A673 (cell line): ENCODE measurements at regions not wholly inside any gene's neighbourhood (a gene's known extent, or its start where the extent isn't known, plus 50 kb on each side); places are given as distances from the start of the nearest gene placed in this dataset.

Source experiments
- BruUV-seq: library from RNA; stranded (reverse); fragments of 400-500 nt; replicated peaks from 2 replicates; lab custom pipeline; 2021; lab: Mats Ljungman, UMichigan
- CTCF ChIA-PET: fragments of 300-600 bp; sonication (Branson Sonifier 250); formaldehyde crosslinking; loops from one replicate; lab custom pipeline; 2022; ENCODE audit warnings: antibody characterized with exemption; lab: Charles Lee
- POLR2A ChIA-PET: fragments of 300-600 bp; sonication (Branson Sonifier 250); formaldehyde crosslinking; loops from one replicate; lab custom pipeline; 2022; ENCODE audit warnings: antibody characterized with exemption; ENCODE audit not compliant: low non-redundant PET; lab: Charles Lee
- DNase-seq: peaks from one replicate; pipeline ENCODE4 v3.0.0-alpha.2; 2015; ENCODE audit warnings: low spot score
- H3K27ac ChIP-seq: fragments of 200-600 bp; sonication (generic); 2 replicates; pipeline ENCODE4 v1.5.1; 2016; ENCODE audit warnings: mixed run types, low read depth, mild to moderate bottlenecking, mixed read lengths, antibody characterized with exemption, low read length; ENCODE audit not compliant: poor library complexity, severe bottlenecking
- H3K27me3 ChIP-seq: fragments of 200-600 bp; sonication (generic); replicated peaks from 2 replicates; pipeline ENCODE4 v1.6.1; 2017; ENCODE audit warnings: mixed run types, low read depth, mild to moderate bottlenecking, mixed read lengths, antibody characterized with exemption, low read length; ENCODE audit not compliant: insufficient read depth, poor library complexity
- H3K36me3 ChIP-seq: fragments of 200-600 bp; sonication (generic); 2 replicates; pipeline ENCODE4 v1.6.1; 2016; ENCODE audit warnings: mixed run types, mild to moderate bottlenecking, mixed read lengths, antibody characterized with exemption, low read length; ENCODE audit not compliant: insufficient read depth, poor library complexity, severe bottlenecking
- H3K4me1 ChIP-seq: fragments of 200-600 bp; sonication (generic); 2 replicates; pipeline ENCODE4 v1.6.1; 2017; ENCODE audit warnings: mixed run types, mild to moderate bottlenecking, mixed read lengths, antibody characterized with exemption, low read length; ENCODE audit not compliant: insufficient read depth, poor library complexity, severe bottlenecking
- H3K4me3 ChIP-seq: fragments of 200-600 bp; sonication (generic); 2 replicates; pipeline ENCODE4 v1.5.1; 2016; ENCODE audit warnings: low read depth, mixed run types, mild to moderate bottlenecking, mixed read lengths, low read length; ENCODE audit not compliant: poor library complexity, severe bottlenecking
- H3K9me3 ChIP-seq: fragments of 200-600 bp; sonication (generic); 2 replicates; pipeline ENCODE4 v1.6.1; 2016; ENCODE audit warnings: mixed run types, low read depth, mild to moderate bottlenecking, mixed read lengths, antibody characterized with exemption, low read length; ENCODE audit not compliant: poor library complexity, severe bottlenecking
- CTCF ChIP-seq: fragments of 300-800, 200-600 bp; sonication (generic); conservative IDR thresholded peaks from 2 replicates; pipeline ENCODE4 v1.5.1; 2017; ENCODE audit warnings: low read depth, mild to moderate bottlenecking, antibody characterized with exemption, low read length, moderate library complexity, mixed read lengths
- EZH2 ChIP-seq: fragments of 200-600 bp; sonication (generic); IDR thresholded peaks from 2 replicates; pipeline ENCODE4 v1.6.1; 2017; ENCODE audit warnings: borderline replicate concordance, low read depth, mild to moderate bottlenecking, mixed read lengths, antibody characterized with exemption, low read length; ENCODE audit not compliant: poor library complexity, severe bottlenecking
- intact Hi-C: fragments of 100-400 bp; cut with micrococcal nuclease; formaldehyde crosslinking; loops from one replicate; pipeline ENCODE4 v1.10.0; 2022; ENCODE audit not compliant: unreplicated experiment

DNA sequence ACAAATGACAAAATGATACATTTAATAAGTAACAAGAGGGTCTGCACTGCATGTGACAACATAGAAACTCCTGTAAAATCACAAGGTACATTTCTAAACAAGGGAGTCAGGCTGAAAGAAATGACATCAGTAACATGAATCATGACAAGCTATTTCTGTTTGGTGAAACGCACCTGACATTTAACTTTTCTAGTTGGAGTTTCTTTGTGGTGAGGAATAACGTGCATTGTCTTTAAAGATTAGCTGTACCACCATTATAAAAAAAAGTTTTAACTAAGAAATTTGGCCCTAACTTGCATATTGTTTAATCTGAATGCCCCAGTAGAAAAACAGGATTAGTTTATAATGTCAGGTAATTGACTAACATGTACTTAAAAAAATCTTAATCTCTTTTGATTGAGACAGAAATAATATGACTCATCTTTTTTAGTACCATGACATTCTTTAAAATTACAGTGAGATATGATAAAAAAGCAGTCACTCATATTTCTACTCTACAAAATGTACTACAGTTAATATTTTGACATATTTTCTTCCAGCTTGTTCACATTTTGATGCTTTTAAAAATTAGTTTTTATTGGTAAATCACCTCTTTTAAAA lies 418.2 kb downstream of the KLF12 start:
- POLR2A ChIA-PET = no interaction called here
- no peak for TF ChIP-seq CTCF
- no peak for TF ChIP-seq EZH2
- Histone ChIP-seq H3K4me3 (no peak overlapping the region), H3K9me3 (no peaks in the 10 kb centered on the region), H3K36me3 (no peaks in the 10 kb centered on the region), H3K27me3 (no peaks in the 10 kb centered on the region), H3K27ac (no peak overlapping the region), H3K4me1 (peaks cover 10% of the 10 kb centered on the region)
- CTCF ChIA-PET = no interaction called here
- no peak for DNase-seq
- BruUV-seq = no TSS peak
- intact Hi-C loops = no loop called here

DNA sequence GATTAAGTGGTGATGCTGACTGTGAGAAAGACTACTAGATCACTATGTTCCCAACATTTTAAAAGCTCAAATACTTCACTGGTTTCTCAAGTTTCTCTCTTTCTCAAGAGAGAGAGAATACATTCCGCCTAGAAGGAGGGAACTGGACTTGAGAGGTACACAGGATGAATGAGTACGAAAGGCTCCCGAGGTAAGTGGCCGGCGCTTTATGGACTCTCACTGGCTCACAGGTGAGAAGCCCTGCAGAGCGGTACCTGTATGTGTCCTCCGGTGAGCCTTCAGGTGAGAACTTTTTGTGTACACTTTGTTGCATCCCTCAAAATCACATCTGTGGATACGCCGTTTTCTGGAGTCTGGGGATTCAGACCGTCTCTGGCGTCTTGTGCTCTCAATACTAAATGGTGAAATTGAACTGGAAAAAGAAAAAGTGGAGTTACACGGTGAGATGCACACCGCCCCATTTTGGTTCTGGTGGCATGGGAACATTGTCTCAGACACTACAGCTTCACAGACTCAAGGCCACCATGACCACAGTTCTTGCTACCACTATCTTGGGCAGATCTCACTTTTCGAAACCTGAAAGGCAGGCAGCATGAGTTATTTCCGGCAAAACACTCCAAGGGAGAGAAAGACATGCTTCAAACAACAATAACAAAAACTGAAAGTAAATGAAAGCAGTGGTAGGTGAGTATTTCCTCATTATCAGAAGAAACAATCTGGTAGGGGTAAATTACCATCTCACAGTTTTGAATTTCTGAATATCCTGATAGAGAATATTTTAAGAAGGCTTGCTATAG lies 418.9 kb downstream of the KLF12 start:
- ChIA-PET CTCF (no interaction called here), POLR2A (no interaction called here)

DNA sequence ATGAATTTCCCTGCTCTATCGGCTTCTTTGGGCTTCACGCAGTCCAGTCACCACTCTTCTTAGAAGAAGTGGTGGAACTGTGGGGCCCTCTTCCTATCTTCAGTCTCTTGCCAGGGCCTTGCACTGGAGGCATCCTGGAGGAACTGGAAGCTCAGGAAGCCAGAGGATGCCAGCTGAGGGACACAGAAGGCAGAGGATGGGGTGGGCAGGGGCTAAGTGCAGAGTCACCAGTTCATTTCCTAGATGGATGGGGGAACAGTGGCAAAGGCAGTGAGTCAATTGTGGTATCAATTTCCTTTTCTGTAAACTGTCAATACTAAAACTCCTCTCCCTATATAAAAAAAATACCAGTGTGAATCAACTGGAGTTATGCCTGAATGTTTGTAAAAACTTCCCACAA lies 419.7 kb downstream of the KLF12 start:
- ChIA-PET POLR2A (no interaction called here), CTCF (no interaction called here)
- H3K36me3 ChIP-seq = no peaks in the 10 kb centered on the region
- no peak for DNase-seq
- no peaks in the 10 kb centered on the region for H3K9me3 ChIP-seq
- H3K4me3 ChIP-seq = no peak overlapping the region
- H3K4me1 ChIP-seq = peaks cover 10% of the 10 kb centered on the region
- H3K27me3 ChIP-seq = no peaks in the 10 kb centered on the region
- no TSS peak for BruUV-seq
- TF ChIP-seq EZH2 (no peak), CTCF (no peak)
- intact Hi-C loops = no loop called here
- H3K27ac ChIP-seq = no peak overlapping the region

More for the DNA sequence above, 418.9 kb downstream of the KLF12 start:
- Histone ChIP-seq H3K27me3 (no peaks in the 10 kb centered on the region), H3K36me3 (no peaks in the 10 kb centered on the region), H3K27ac (no peak overlapping the region), H3K9me3 (no peaks in the 10 kb centered on the region), H3K4me3 (no peak overlapping the region), H3K4me1 (peaks cover 10% of the 10 kb centered on the region)
- DNase-seq = no peak
- intact Hi-C loops = no loop called here
- no peak for TF ChIP-seq CTCF
- TF ChIP-seq EZH2 = no peak
- BruUV-seq = no TSS peak
